Psoas muscle (tissue), 7 donors: ENCODE measurements at regions not wholly inside any gene's neighbourhood (a gene's known extent, or its start where the extent isn't known, plus 50 kb on each side); places are given as distances from the start of the nearest gene placed in this dataset.

ENCODE experiments used
- ATAC-seq, 4 donors: fragments of 200-7000 bp; cut with Tn5 transposase; one replicate each; pipeline ENCODE4 v1.9.1; 2020; ENCODE audit warnings: moderate library complexity in 3 of 4, mild to moderate bottlenecking in 2 of 4
- DNase-seq, 2 donors: peaks; one replicate each; pipeline ENCODE4 v3.0.0-alpha.2; 2020
- H3K27ac ChIP-seq: fragments of 200-600 bp; one replicate; pipeline ENCODE4 v1.8.0; 2022
- H3K27me3 ChIP-seq, 3 donors: fragments of 200-600 bp in 1 of 3; one replicate each; pipeline versions ENCODE4 v1.6.1 to v1.8.0; 2013 to 2022; ENCODE audit warnings: low read length in 2 of 3, mild to moderate bottlenecking in 2 of 3, moderate library complexity in 1 of 3; ENCODE audit not compliant: insufficient read depth in 3 of 3
- H3K36me3 ChIP-seq, 2 donors: fragments of 200-600 bp in 1 of 2; one replicate each; pipeline versions ENCODE4 v1.6.1 to v1.8.0; 2013 to 2022; ENCODE audit warnings: low read depth in 1 of 2, mild to moderate bottlenecking in 1 of 2, moderate library complexity in 1 of 2; ENCODE audit not compliant: insufficient read depth in 1 of 2
- H3K4me1 ChIP-seq: fragments of 200-600 bp; one replicate; pipeline ENCODE4 v1.8.0; 2022
- H3K4me3 ChIP-seq: fragments of 200-600 bp; one replicate; pipeline ENCODE4 v1.8.0; 2022; ENCODE audit warnings: mild to moderate bottlenecking
- H3K9me3 ChIP-seq: fragments of 200-600 bp; one replicate; pipeline ENCODE4 v1.8.0; 2022
- WGBS, 3 donors: extraction: QIAGEN DNeasy Blood & Tissue Kit; methylation state at CpG; one replicate each; pipeline versions ENCODE4 v1.1.6 to v1.1.7; 2013; 5-methylcytosine and 5-hydroxymethylcytosine counted together
- intact Hi-C, 2 donors: fragments of 100-400 bp; cut with DNase I; formaldehyde crosslinking; loops; one replicate each; pipeline versions ENCODE4 v1.11.0 to v1.14.2; 2022
- TF ChIP-seq, protein P1 (sequence below): fragments of 200-600 bp; IDR thresholded peaks from one replicate; pipeline ENCODE4 v1.8.0; 2022; ENCODE audit warnings: antibody characterized with exemption
- donor health status: healthy with polysubstance abuse.
- donor health status: DM: no; HTN: no; CAD: no; lungs with moderate emphysema.
- donor health status: Bipolar disorder and iron deficiency.
- donor health status: healthy.
- donor health status: DM: yes; HTN: yes; CAD: no.
- donor health status: DM: no; HTN: no; CAD: no.
- donor health status: DM: yes; HTN: yes; CAD: no.

DNA sequence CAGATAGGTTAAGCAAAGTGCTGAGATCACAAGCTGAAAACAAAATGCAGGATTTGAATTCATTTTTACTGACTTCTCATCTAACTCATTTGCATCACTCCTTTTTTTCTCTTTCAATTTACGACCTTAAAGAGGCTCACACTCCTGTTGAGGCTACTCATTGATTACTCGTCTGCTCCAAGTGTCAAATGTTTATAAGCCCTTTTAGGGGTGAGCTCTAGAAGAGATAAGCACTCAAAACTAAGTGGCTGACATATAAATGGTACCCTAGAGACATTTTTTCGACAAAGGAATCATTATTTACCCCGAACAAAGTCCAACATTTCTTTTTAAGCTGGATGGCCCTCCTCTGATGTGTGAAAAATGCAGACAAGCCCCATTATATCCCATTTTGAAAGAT is 483.1 kb downstream of the MAT2B start:
- Histone ChIP-seq H3K4me1 (no peaks in the 10 kb centered on the region), H3K36me3 (no peaks in the 10 kb centered on the region), H3K9me3 (peaks cover 3% of the 10 kb centered on the region), H3K27ac (no peak overlapping the region), H3K4me3 (no peak overlapping the region), H3K27me3 (no peaks in the 10 kb centered on the region)
- TF ChIP-seq, protein P1, sequence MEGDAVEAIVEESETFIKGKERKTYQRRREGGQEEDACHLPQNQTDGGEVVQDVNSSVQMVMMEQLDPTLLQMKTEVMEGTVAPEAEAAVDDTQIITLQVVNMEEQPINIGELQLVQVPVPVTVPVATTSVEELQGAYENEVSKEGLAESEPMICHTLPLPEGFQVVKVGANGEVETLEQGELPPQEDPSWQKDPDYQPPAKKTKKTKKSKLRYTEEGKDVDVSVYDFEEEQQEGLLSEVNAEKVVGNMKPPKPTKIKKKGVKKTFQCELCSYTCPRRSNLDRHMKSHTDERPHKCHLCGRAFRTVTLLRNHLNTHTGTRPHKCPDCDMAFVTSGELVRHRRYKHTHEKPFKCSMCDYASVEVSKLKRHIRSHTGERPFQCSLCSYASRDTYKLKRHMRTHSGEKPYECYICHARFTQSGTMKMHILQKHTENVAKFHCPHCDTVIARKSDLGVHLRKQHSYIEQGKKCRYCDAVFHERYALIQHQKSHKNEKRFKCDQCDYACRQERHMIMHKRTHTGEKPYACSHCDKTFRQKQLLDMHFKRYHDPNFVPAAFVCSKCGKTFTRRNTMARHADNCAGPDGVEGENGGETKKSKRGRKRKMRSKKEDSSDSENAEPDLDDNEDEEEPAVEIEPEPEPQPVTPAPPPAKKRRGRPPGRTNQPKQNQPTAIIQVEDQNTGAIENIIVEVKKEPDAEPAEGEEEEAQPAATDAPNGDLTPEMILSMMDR = no peak
- no peak for DNase-seq
- ATAC-seq = no peak
- WGBS, 3 donors = 42 to 46% (median 45%) methylated on average over 4 of the region's 4 CpGs
- intact Hi-C loops = no loop called here

DNA sequence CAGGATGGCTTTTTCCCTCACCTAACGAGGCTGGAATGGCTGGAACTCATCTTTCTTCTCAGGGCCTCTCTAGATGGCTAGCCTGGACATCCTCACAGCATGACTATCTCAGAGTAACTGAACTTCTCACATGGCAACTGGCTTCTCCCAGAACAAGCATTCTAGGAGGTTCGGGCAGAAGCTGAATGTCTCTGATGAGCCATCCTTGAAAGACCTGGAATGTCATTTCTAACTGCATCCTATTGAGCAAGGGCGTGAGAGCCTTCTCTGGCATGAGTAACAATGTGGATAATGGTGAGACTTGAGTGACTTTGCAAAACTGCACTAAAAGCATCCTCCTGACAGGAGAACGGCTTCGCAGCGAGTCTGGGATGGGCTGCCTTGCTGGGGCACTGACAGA is 487.7 kb downstream of the MAT2B start:
- 72 to 86% (median 77%) methylated on average over 6 of the region's 6 CpGs for WGBS, 3 donors
- Histone ChIP-seq H3K4me3 (no peak overlapping the region), H3K27ac (no peak overlapping the region), H3K27me3 (no peaks in the 10 kb centered on the region), H3K9me3 (no peaks in the 10 kb centered on the region), H3K4me1 (no peaks in the 10 kb centered on the region), H3K36me3 (no peaks in the 10 kb centered on the region)
- intact Hi-C loops = no loop called here
- DNase-seq (no peak), ATAC-seq (no peak)
- TF ChIP-seq, protein P1 = no peak

- no peaks in the 10 kb centered on the region for H3K4me1 ChIP-seq
- DNase-seq = no peak
- H3K27ac ChIP-seq = no peak overlapping the region
- no peak overlapping the region for H3K4me3 ChIP-seq
- H3K27me3 ChIP-seq = no peaks in the 10 kb centered on the region
- intact Hi-C loops = no loop called here
- TF ChIP-seq, protein P1 = no peak
- WGBS, 3 donors = 76 to 80% (median 77%) methylated on average over 4 of the region's 4 CpGs
- no peaks in the 10 kb centered on the region for H3K9me3 ChIP-seq
- H3K36me3 ChIP-seq = no peaks in the 10 kb centered on the region
- no peak for ATAC-seq
Observed at GRCh38 chr5:163995206-163995605, 489.8 kb downstream of the MAT2B start.

DNA sequence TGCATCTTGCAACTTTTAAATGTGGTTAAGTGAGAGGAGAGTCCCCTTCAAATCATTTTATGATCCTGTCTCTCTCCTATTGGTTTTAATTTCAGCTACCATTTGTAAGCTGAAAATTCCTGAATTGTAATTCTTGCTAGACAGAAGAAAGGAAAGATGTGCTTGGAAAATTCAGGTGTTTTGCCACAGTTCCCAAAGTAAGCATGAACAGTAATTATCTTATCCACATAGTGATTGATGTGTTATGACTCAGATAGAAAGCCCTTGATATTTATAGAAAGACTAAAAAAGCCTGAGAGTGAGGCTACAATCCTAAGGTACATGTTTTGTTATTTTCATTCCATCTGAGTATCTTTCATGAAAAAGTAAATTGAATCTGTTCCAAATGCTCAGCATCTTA is 492.5 kb downstream of the MAT2B start:
- H3K36me3 ChIP-seq = no peaks in the 10 kb centered on the region
- no peak overlapping the region for H3K4me3 ChIP-seq
- intact Hi-C loops = no loop called here
- TF ChIP-seq, protein P1 = no peak
- no peaks in the 10 kb centered on the region for H3K4me1 ChIP-seq
- H3K9me3 ChIP-seq = no peaks in the 10 kb centered on the region
- ATAC-seq (no peak), DNase-seq (no peak)
- no peak overlapping the region for H3K27ac ChIP-seq
- H3K27me3 ChIP-seq = no peaks in the 10 kb centered on the region

GRCh38 chr5:164000241-164000640 is 494.8 kb downstream of the MAT2B start:
- Histone ChIP-seq H3K27me3 (no peaks in the 10 kb centered on the region), H3K9me3 (no peaks in the 10 kb centered on the region), H3K4me1 (no peaks in the 10 kb centered on the region), H3K4me3 (no peak overlapping the region), H3K36me3 (no peaks in the 10 kb centered on the region), H3K27ac (no peak overlapping the region)
- ATAC-seq = no peak
- TF ChIP-seq, protein P1 = no peak
- no peak for DNase-seq
- 82 to 87% (median 84%) methylated on average over 3 of the region's 3 CpGs for WGBS, 3 donors
- intact Hi-C loops = no loop called here
